ENCODE measurements at regions not wholly inside any gene's neighbourhood (a gene's known extent, or its start where the extent isn't known, plus 50 kb on each side); places are given as distances from the start of the nearest gene placed in this dataset.

DNA sequence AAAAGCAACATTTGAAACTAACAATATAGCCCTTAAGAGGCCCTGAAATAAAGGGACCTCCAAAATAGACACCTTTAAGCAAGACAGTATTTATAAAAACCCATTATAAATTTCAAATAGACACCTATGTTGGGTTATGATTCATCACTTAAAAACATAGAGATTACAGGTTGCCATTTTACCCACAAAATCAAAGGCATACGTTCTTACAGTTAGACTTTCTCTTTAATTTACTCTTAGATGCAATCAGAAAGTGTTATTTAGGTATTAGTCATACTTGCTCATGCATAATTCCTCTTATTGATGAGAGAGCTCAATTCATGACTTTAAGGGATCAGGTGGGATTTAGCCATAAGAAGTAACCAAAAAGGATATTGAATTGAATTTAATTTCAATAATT, 51.5 kb upstream of the TMEM200A start:
- no peaks in the 10 kb centered on the region for H3K4me1 Mint-ChIP-seq (ENCODE audit: low read depth, unreplicated experiment)
- H3K4me3 Mint-ChIP-seq (ENCODE audit: unreplicated experiment) = no peak overlapping the region
- no peaks in the 10 kb centered on the region for H3K9me3 Mint-ChIP-seq (ENCODE audit: unreplicated experiment)
- TF ChIP-seq, protein P1, sequence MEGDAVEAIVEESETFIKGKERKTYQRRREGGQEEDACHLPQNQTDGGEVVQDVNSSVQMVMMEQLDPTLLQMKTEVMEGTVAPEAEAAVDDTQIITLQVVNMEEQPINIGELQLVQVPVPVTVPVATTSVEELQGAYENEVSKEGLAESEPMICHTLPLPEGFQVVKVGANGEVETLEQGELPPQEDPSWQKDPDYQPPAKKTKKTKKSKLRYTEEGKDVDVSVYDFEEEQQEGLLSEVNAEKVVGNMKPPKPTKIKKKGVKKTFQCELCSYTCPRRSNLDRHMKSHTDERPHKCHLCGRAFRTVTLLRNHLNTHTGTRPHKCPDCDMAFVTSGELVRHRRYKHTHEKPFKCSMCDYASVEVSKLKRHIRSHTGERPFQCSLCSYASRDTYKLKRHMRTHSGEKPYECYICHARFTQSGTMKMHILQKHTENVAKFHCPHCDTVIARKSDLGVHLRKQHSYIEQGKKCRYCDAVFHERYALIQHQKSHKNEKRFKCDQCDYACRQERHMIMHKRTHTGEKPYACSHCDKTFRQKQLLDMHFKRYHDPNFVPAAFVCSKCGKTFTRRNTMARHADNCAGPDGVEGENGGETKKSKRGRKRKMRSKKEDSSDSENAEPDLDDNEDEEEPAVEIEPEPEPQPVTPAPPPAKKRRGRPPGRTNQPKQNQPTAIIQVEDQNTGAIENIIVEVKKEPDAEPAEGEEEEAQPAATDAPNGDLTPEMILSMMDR (IDR thresholded peaks at IDR 0.05; ENCODE audit: partially characterized antibody, unreplicated experiment) = no peak
- DNase-seq = no peak
- no peaks in the 10 kb centered on the region for H3K36me3 Mint-ChIP-seq (ENCODE audit: unreplicated experiment)
- no peak overlapping the region for H3K27ac Mint-ChIP-seq (ENCODE audit: unreplicated experiment)
- no peaks in the 10 kb centered on the region for H3K27me3 Mint-ChIP-seq (ENCODE audit: unreplicated experiment)

DNA sequence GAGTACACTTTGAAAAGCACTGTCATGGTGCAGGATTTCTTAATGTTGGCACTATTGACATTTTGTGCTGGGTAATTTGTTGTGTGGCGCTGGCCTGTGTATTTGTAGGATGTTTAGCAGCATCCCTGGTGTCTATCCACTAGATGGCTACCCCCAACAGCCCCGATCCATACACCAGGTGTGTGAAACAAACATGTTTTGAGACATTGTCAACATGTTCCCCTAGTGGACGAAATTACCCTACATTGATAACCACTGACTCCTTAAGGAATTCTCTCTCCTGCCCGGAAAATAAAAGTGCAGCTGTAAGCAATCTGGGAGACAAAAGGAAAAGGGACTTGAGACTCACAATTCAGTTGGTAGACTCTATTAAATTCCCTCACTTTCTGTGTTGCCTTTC, 52.6 kb upstream of the TMEM200A start:
- H3K27me3 Mint-ChIP-seq (ENCODE audit: unreplicated experiment) = no peaks in the 10 kb centered on the region
- DNase-seq = no peak
- TF ChIP-seq, protein P1 (IDR thresholded peaks at IDR 0.05; ENCODE audit: partially characterized antibody, unreplicated experiment) = peak; percentile 27
- no peak overlapping the region for H3K27ac Mint-ChIP-seq (ENCODE audit: unreplicated experiment)
- H3K36me3 Mint-ChIP-seq (ENCODE audit: unreplicated experiment) = no peaks in the 10 kb centered on the region
- no peaks in the 10 kb centered on the region for H3K4me1 Mint-ChIP-seq (ENCODE audit: low read depth, unreplicated experiment)
- no peak overlapping the region for H3K4me3 Mint-ChIP-seq (ENCODE audit: unreplicated experiment)
- H3K9me3 Mint-ChIP-seq (ENCODE audit: unreplicated experiment) = no peaks in the 10 kb centered on the region

DNA sequence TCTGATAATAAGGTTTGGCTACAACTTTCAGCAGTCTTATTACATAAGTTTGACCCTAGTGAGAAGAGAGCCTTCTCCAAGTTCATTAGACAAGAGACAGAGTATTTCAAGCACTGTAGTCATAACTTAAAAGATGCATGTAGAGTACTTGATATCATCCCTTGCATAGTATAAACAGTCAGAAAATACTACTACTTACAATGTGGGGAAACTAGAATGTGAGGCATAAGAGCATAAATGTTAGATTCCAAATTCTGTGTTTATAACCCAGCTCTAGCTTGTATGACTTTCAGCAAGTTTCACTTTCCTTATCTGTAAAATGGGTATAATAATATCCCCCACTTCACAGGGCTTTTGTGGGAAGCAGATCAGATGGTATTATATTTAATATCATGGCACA, 56.8 kb upstream of the TMEM200A start:
- TF ChIP-seq, protein P1 (IDR thresholded peaks at IDR 0.05; ENCODE audit: partially characterized antibody, unreplicated experiment) = no peak
- no peak overlapping the region for H3K4me3 Mint-ChIP-seq (ENCODE audit: unreplicated experiment)
- no peaks in the 10 kb centered on the region for H3K36me3 Mint-ChIP-seq (ENCODE audit: unreplicated experiment)
- no peak overlapping the region for H3K27ac Mint-ChIP-seq (ENCODE audit: unreplicated experiment)
- H3K4me1 Mint-ChIP-seq (ENCODE audit: low read depth, unreplicated experiment) = no peaks in the 10 kb centered on the region
- H3K9me3 Mint-ChIP-seq (ENCODE audit: unreplicated experiment) = no peaks in the 10 kb centered on the region
- no peak for DNase-seq
- H3K27me3 Mint-ChIP-seq (ENCODE audit: unreplicated experiment) = no peaks in the 10 kb centered on the region

DNA sequence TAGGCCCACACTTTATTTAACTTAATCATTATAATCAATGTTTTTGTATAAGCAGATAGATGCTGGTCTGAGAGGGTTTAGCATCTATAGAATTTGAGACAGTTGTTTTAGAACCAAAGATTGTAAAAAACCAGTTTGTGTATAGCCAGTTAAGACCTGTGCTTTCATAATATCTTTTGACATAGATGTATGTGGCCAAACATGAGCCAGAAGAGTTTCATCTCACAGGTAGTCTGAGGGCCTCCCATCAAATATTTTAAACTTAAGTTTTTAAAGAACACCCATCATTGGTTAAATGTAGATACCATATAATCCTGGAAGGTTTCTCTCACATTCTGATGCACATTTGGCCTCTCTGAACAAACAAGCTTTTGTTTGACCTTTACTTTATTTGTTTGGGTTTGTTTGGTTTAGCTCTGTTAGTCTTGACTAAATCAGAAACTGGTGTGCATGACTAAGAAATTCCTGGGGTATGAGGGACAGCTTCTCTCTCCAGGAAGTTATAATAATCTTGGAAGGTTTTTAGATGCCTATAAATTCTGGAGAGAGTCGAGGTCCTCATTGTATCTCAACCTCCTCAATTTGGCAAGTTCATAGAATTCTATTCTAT, 58.0 kb upstream of the TMEM200A start:
- no peak overlapping the region for H3K27ac Mint-ChIP-seq (ENCODE audit: unreplicated experiment)
- no peaks in the 10 kb centered on the region for H3K36me3 Mint-ChIP-seq (ENCODE audit: unreplicated experiment)
- no peaks in the 10 kb centered on the region for H3K9me3 Mint-ChIP-seq (ENCODE audit: unreplicated experiment)
- TF ChIP-seq, protein P1 (IDR thresholded peaks at IDR 0.05; ENCODE audit: partially characterized antibody, unreplicated experiment) = no peak
- DNase-seq = no peak
- H3K4me1 Mint-ChIP-seq (ENCODE audit: low read depth, unreplicated experiment) = no peaks in the 10 kb centered on the region
- no peak overlapping the region for H3K4me3 Mint-ChIP-seq (ENCODE audit: unreplicated experiment)
- H3K27me3 Mint-ChIP-seq (ENCODE audit: unreplicated experiment) = no peaks in the 10 kb centered on the region

DNA sequence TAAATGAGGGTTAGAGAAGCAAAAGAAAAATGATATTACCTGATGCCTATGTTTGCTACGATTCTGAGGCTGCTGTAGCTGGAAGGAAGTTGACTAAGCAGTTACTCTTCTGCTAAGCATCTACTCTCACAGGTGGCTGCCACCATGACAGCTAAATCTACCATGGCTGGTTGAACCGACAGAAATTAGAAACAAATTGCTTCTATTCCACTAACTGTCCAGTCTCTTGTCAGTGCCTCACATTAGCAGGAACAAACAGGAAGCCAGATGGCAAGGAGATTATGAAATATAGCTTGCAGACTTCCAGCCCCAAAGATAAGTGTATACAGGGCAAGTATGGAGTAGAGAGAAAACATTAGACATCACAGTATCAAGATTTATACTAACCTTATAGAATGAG, 59.4 kb upstream of the TMEM200A start:
- H3K36me3 Mint-ChIP-seq (ENCODE audit: unreplicated experiment) = no peaks in the 10 kb centered on the region

More for the DNA sequence above, 59.4 kb upstream of the TMEM200A start:
- H3K27ac Mint-ChIP-seq (ENCODE audit: unreplicated experiment) = no peak overlapping the region
- H3K4me3 Mint-ChIP-seq (ENCODE audit: unreplicated experiment) = no peak overlapping the region
- TF ChIP-seq, protein P1 (IDR thresholded peaks at IDR 0.05; ENCODE audit: partially characterized antibody, unreplicated experiment) = no peak
- DNase-seq = no peak
- no peaks in the 10 kb centered on the region for H3K27me3 Mint-ChIP-seq (ENCODE audit: unreplicated experiment)
- no peaks in the 10 kb centered on the region for H3K4me1 Mint-ChIP-seq (ENCODE audit: low read depth, unreplicated experiment)
- no peaks in the 10 kb centered on the region for H3K9me3 Mint-ChIP-seq (ENCODE audit: unreplicated experiment)
